CD14-positive monocyte (primary cell): ENCODE measurements at regions not wholly inside any gene's neighbourhood (a gene's known extent, or its start where the extent isn't known, plus 50 kb on each side); places are given as distances from the start of the nearest gene placed in this dataset.

ENCODE experiments used
- DNase-seq, 3 donors: peaks; one replicate each; pipeline ENCODE4 v3.0.0-alpha.2; 2011 to 2022
- H2AFZ ChIP-seq: 2 replicates; pipeline ENCODE4 v1.6.0; 2012; ENCODE audit warnings: mild to moderate bottlenecking, low read depth, low read length, inconsistent platforms; ENCODE audit not compliant: insufficient read depth, poor library complexity, severe bottlenecking
- H3K27ac ChIP-seq, 2 donors: 1 replicate in 1 of 2; 2 replicates in 1 of 2; pipeline ENCODE4 v1.5.1; 2012 to 2013; ENCODE audit warnings: low read length in 2 of 2, control low read depth in 1 of 2, inconsistent platforms in 1 of 2, low read depth in 1 of 2, mild to moderate bottlenecking in 1 of 2
- H3K27me3 ChIP-seq, 2 donors: one replicate each; pipeline versions ENCODE4 v1.6.0 to v1.6.1; 2011 to 2013; ENCODE audit warnings: low read length in 2 of 2; ENCODE audit not compliant: control insufficient read depth in 2 of 2, insufficient read depth in 2 of 2
- H3K36me3 ChIP-seq, 2 donors: replicated peaks in 1 of 2; 1 replicate in 1 of 2; 2 replicates in 1 of 2; pipeline versions ENCODE4 v1.5.1 to v1.6.1; 2012 to 2013; ENCODE audit warnings: low read length in 2 of 2, control low read depth in 1 of 2, inconsistent platforms in 1 of 2, mild to moderate bottlenecking in 1 of 2; ENCODE audit not compliant: insufficient read depth in 2 of 2, control insufficient read depth in 1 of 2
- H3K4me1 ChIP-seq, 2 donors: 1 replicate in 1 of 2; 2 replicates in 1 of 2; pipeline versions ENCODE4 v1.5.1 to v1.6.1; 2012 to 2013; ENCODE audit warnings: low read length in 2 of 2, control low read depth in 1 of 2, inconsistent platforms in 1 of 2, mild to moderate bottlenecking in 1 of 2, moderate library complexity in 1 of 2; ENCODE audit not compliant: insufficient read depth in 2 of 2, control insufficient read depth in 1 of 2
- H3K4me2 ChIP-seq: replicated peaks from 2 replicates; pipeline ENCODE3; 2012; ENCODE audit warnings: low read length, moderate library complexity, mild to moderate bottlenecking; ENCODE audit not compliant: poor library complexity, severe bottlenecking; ENCODE audit errors: extremely low read depth
- H3K4me3 ChIP-seq, 3 experiments: fragments of 200-600 bp in 1 of 3; sonication (generic) in 1 of 3; replicated peaks in 1 of 3; 1 replicate in 2 of 3; 2 replicates in 1 of 3; pipeline ENCODE4 v1.5.1; 2011 to 2013; ENCODE audit warnings: low read length in 3 of 3, mild to moderate bottlenecking in 3 of 3, control low read depth in 2 of 3, low read depth in 2 of 3, inconsistent platforms in 1 of 3, moderate library complexity in 1 of 3
- H3K79me2 ChIP-seq: 2 replicates; pipeline ENCODE4 v1.6.0; 2012; ENCODE audit warnings: mild to moderate bottlenecking, control low read depth, inconsistent platforms, low read length, moderate library complexity; ENCODE audit not compliant: insufficient read depth
- H3K9ac ChIP-seq: 2 replicates; pipeline ENCODE4 v1.6.0; 2017; ENCODE audit warnings: low read length, mild to moderate bottlenecking; ENCODE audit not compliant: insufficient read depth, poor library complexity, severe bottlenecking
- H3K9me3 ChIP-seq, 2 donors: replicated peaks in 1 of 2; 1 replicate in 1 of 2; 2 replicates in 1 of 2; pipeline versions ENCODE4 v1.5.1 to v1.6.1; 2012 to 2013; ENCODE audit warnings: low read length in 2 of 2, control low read depth in 1 of 2; ENCODE audit not compliant: control insufficient read depth in 1 of 2, insufficient read depth in 1 of 2
- H4K20me1 ChIP-seq: 2 replicates; pipeline ENCODE4 v1.6.0; 2012; ENCODE audit warnings: mild to moderate bottlenecking, low read length, control low read depth, moderate library complexity; ENCODE audit not compliant: insufficient read depth
- H3K27ac Mint-ChIP-seq, 7 donors: one replicate each; pipeline ENCODE4 v1.8.0; 2020; ENCODE audit warnings: mild to moderate bottlenecking in 7 of 7, mixed read lengths in 7 of 7, moderate library complexity in 6 of 7, inconsistent platforms in 2 of 7
- H3K27me3 Mint-ChIP-seq, 3 donors: one replicate each; pipeline ENCODE4 v1.8.0; 2021 to 2022; ENCODE audit warnings: low read depth in 3 of 3, mild to moderate bottlenecking in 3 of 3, mixed read lengths in 3 of 3, moderate library complexity in 3 of 3, inconsistent platforms in 1 of 3
- H3K36me3 Mint-ChIP-seq, 2 donors: one replicate each; pipeline ENCODE4 v1.8.0; 2020; ENCODE audit warnings: mixed read lengths in 2 of 2, inconsistent platforms in 1 of 2, mild to moderate bottlenecking in 1 of 2
- H3K4me1 Mint-ChIP-seq: one replicate; pipeline ENCODE4 v1.8.0; 2020; ENCODE audit warnings: mild to moderate bottlenecking, mixed read lengths
- H3K4me3 Mint-ChIP-seq, 2 donors: one replicate each; pipeline ENCODE4 v1.8.0; 2020; ENCODE audit warnings: mild to moderate bottlenecking in 2 of 2, mixed read lengths in 2 of 2, moderate library complexity in 1 of 2
- H3K9me3 Mint-ChIP-seq, 7 donors: one replicate each; pipeline ENCODE4 v1.8.0; 2020 to 2022; ENCODE audit warnings: mixed read lengths in 7 of 7, mild to moderate bottlenecking in 6 of 7, moderate library complexity in 6 of 7, inconsistent platforms in 2 of 7
- CTCF ChIP-seq: fragments of 200-600 bp; IDR thresholded peaks from one replicate; pipeline ENCODE4 v1.8.0; 2022; ENCODE audit warnings: antibody characterized with exemption, mild to moderate bottlenecking
- WGBS: methylation state at CpG from one replicate; pipeline ENCODE4 v1.1.5; 2013; ENCODE audit warnings: missing lambda C conversion rate; ENCODE audit not compliant: insufficient coverage; 5-methylcytosine and 5-hydroxymethylcytosine counted together
- intact Hi-C, 2 donors: fragments of 100-400 bp; cut with micrococcal nuclease; formaldehyde crosslinking; loops; one replicate each; pipeline versions ENCODE4 v1.15.0 to v1.15.1; 2023

- H3K27ac Mint-ChIP-seq, result no peak overlapping the region
- H3K9me3 ChIP-seq, result peaks cover 7 to 24% of the 10 kb centered on the region in 2 donors
- H3K4me3 ChIP-seq, result no peak overlapping the region
- no peaks in the 10 kb centered on the region for H3K27me3 ChIP-seq
- 93% methylated on average over 9 of the region's 11 CpGs for WGBS
- no peaks in the 10 kb centered on the region for H3K36me3 ChIP-seq
- no peaks in the 10 kb centered on the region for H3K4me1 ChIP-seq
- H3K4me3 Mint-ChIP-seq, result no peak overlapping the region
- no peak overlapping the region for H3K9ac ChIP-seq
- peaks cover 0 to 1% (median 0%) of the 10 kb centered on the region in 3 donors for H3K27me3 Mint-ChIP-seq
- intact Hi-C loops, result no loop called here
- no peak overlapping the region for H2AFZ ChIP-seq
- H3K4me2 ChIP-seq, result no peak overlapping the region
- no peak overlapping the region for H3K27ac ChIP-seq
- H4K20me1 ChIP-seq, result no peaks in the 10 kb centered on the region
- no peak for DNase-seq
- peaks cover 9 to 30% (median 15%) of the 10 kb centered on the region in 7 donors for H3K9me3 Mint-ChIP-seq
- no peak for TF ChIP-seq CTCF
- H3K36me3 Mint-ChIP-seq, result no peaks in the 10 kb centered on the region
- no peaks in the 10 kb centered on the region for H3K79me2 ChIP-seq
- no peaks in the 10 kb centered on the region for H3K4me1 Mint-ChIP-seq
These were observed 490.5 kb downstream of the TCERG1L start for GRCh38 chr10:130820880-130821482.

DNA sequence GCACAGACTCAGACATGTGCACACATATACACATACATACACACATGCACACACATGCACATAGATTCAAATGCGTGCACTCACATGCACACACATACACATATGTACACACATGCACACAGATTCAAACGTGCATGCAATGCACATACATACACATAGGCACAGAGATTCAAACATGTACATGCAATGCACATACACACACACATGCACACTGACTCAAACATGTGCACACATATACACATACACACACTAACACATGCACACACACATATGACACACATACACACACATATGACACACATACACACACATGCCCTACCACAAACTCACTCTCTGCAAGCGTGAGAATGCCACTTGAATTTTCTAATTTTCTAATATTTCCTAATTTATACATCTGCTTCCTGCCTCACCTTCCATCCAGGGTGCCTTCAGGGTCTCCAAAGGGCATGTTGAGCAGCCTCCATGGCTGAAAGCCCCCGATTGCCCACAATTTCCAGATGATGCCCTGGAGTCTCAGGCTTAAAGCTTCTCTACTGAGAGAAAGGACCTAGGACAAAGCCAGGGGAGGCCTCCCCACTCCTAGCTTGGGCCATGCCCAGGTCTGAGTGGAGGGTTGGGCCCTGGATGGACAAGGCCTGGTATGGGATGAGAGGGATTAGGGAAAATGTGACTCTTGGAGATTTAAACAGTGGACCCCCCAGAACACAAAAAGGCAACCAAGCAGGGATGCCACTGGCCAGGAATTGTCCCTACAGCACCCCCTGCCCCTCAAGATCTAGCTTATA, 487.1 kb downstream of the TCERG1L start:
- Mint-ChIP-seq H3K4me1 (no peaks in the 10 kb centered on the region), H3K9me3 (peaks cover 5 to 25% (median 17%) of the 10 kb centered on the region in 7 donors), H3K27me3 (peaks cover 0 to 1% (median 0%) of the 10 kb centered on the region in 3 donors), H3K4me3 (no peak overlapping the region), H3K27ac (no peak overlapping the region), H3K36me3 (no peaks in the 10 kb centered on the region)
- Histone ChIP-seq H3K9me3 (peaks cover 15 to 23% of the 10 kb centered on the region in 2 donors), H3K4me2 (no peak overlapping the region), H3K4me1 (no peaks in the 10 kb centered on the region), H3K9ac (no peak overlapping the region), H2AFZ (no peak overlapping the region), H3K79me2 (no peaks in the 10 kb centered on the region), H3K27ac (no peak overlapping the region), H3K36me3 (no peaks in the 10 kb centered on the region), H3K4me3 (no peak overlapping the region), H4K20me1 (no peaks in the 10 kb centered on the region), H3K27me3 (no peaks in the 10 kb centered on the region)
- TF ChIP-seq CTCF, result no peak
- intact Hi-C loops, result no loop called here
- no peak for DNase-seq
- WGBS, result 88% methylated on average over 4 of the region's 4 CpGs
